NCI-H2227 (cell line): ENCODE measurements at regions not wholly inside any gene's neighbourhood (a gene's known extent, or its start where the extent isn't known, plus 50 kb on each side); places are given as distances from the start of the nearest gene placed in this dataset.
A peak's percentile ranks its signal among the peaks of the same experiment; 100 is the strongest.

Experiments
- DNase-seq: peaks from one replicate; lab custom pipeline; 2025; ENCODE audit not compliant: unreplicated experiment; lab: John Stamatoyannopoulos, UW

- DNase-seq, result peak; percentile 3
Observed at GRCh38 chr10:61100887-61101286, 156.9 kb upstream of the RHOBTB1 start.

- no peak for DNase-seq
Observed at GRCh38 chr10:61099756-61100155, 155.8 kb upstream of the RHOBTB1 start.

- DNase-seq, result no peak
Observed at GRCh38 chr10:61098966-61099365, 155.0 kb upstream of the RHOBTB1 start.

- DNase-seq, result no peak
Observed at GRCh38 chr10:61097026-61097425, 153.0 kb upstream of the RHOBTB1 start.

- DNase-seq, result no peak
Observed at GRCh38 chr10:61096056-61096455, 152.1 kb upstream of the RHOBTB1 start.

GRCh38 chr10:61091531-61091930, 147.5 kb upstream of the RHOBTB1 start:
- DNase-seq, result no peak

GRCh38 chr10:61089251-61089650, 145.3 kb upstream of the RHOBTB1 start:
- no peak for DNase-seq

- no peak for DNase-seq
Observed at GRCh38 chr10:61084493-61084892, 140.5 kb upstream of the RHOBTB1 start.

- no peak for DNase-seq
Observed at GRCh38 chr10:61081301-61081700, 137.3 kb upstream of the RHOBTB1 start.

- DNase-seq, result no peak
Observed at GRCh38 chr10:61078542-61079275, 134.7 kb upstream of the RHOBTB1 start.

- no peak for DNase-seq
Observed at GRCh38 chr10:61076572-61077114, 132.7 kb upstream of the RHOBTB1 start.

GRCh38 chr10:61073391-61073790, 129.4 kb upstream of the RHOBTB1 start:
- DNase-seq, result no peak

- DNase-seq, result no peak
Observed at GRCh38 chr10:61071580-61071979, 127.6 kb upstream of the RHOBTB1 start.

- no peak for DNase-seq
Observed at GRCh38 chr10:61068471-61068870, 124.5 kb upstream of the RHOBTB1 start.

GRCh38 chr10:61067671-61068336, 123.8 kb upstream of the RHOBTB1 start:
- no peak for DNase-seq

GRCh38 chr10:61066661-61067344, 122.8 kb upstream of the RHOBTB1 start:
- no peak for DNase-seq

GRCh38 chr10:61065051-61065450, 121.1 kb upstream of the RHOBTB1 start:
- DNase-seq, result no peak

GRCh38 chr10:61064356-61064755, 120.4 kb upstream of the RHOBTB1 start:
- no peak for DNase-seq

GRCh38 chr10:61063901-61064300, 119.9 kb upstream of the RHOBTB1 start:
- DNase-seq, result no peak

- no peak for DNase-seq
Observed at GRCh38 chr10:61063034-61063433, 119.0 kb upstream of the RHOBTB1 start.

- no peak for DNase-seq
Observed at GRCh38 chr10:61061923-61062504, 118.0 kb upstream of the RHOBTB1 start.
